ENCODE measurements at regions not wholly inside any gene's neighbourhood (a gene's known extent, or its start where the extent isn't known, plus 50 kb on each side); places are given as distances from the start of the nearest gene placed in this dataset.

GRCh38 chr9:32716425-32716824, 66.9 kb upstream of the TMEM215 start:
- Mint-ChIP-seq H3K9me3 (peaks cover 2% of the 10 kb centered on the region), H3K27ac (no peak overlapping the region), H3K36me3 (ENCODE audit: low read depth) (no peaks in the 10 kb centered on the region), H3K4me3 (no peak overlapping the region), H3K4me1 (no peaks in the 10 kb centered on the region), H3K27me3 (no peaks in the 10 kb centered on the region)
- no peak for DNase-seq
- TF ChIP-seq CTCF (IDR thresholded peaks at IDR 0.05), result no peak
- CTCF ChIA-PET, result no interaction called here
- intact Hi-C loops (cut with micrococcal nuclease), result no loop called here
- no peak for ATAC-seq (ENCODE audit: low read depth)
- POLR2A ChIA-PET, result no interaction called here

- Mint-ChIP-seq H3K27me3 (no peaks in the 10 kb centered on the region), H3K36me3 (ENCODE audit: low read depth) (no peaks in the 10 kb centered on the region)
- no peak for TF ChIP-seq CTCF (IDR thresholded peaks at IDR 0.05)
Measured at GRCh38 chr9:32716955-32717543, 66.3 kb upstream of the TMEM215 start.

GRCh38 chr9:32722704-32723103, 60.6 kb upstream of the TMEM215 start:
- H3K4me3 Mint-ChIP-seq, result no peak overlapping the region
- POLR2A ChIA-PET, result no interaction called here
- H3K9me3 Mint-ChIP-seq, result no peaks in the 10 kb centered on the region
- no peak for ATAC-seq (ENCODE audit: low read depth)
- no peaks in the 10 kb centered on the region for H3K27me3 Mint-ChIP-seq
- H3K4me1 Mint-ChIP-seq, result no peaks in the 10 kb centered on the region
- intact Hi-C loops (cut with micrococcal nuclease), result no loop called here
- H3K36me3 Mint-ChIP-seq (ENCODE audit: low read depth), result no peaks in the 10 kb centered on the region
- CTCF ChIA-PET, result no interaction called here
- TF ChIP-seq CTCF (IDR thresholded peaks at IDR 0.05), result no peak
- H3K27ac Mint-ChIP-seq, result no peak overlapping the region
- DNase-seq, result no peak

More at GRCh38 chr9:32716955-32717543, 66.3 kb upstream of the TMEM215 start:
- POLR2A ChIA-PET, result no interaction called here
- Mint-ChIP-seq H3K27ac (no peak overlapping the region), H3K9me3 (peaks cover 2% of the 10 kb centered on the region), H3K4me1 (no peaks in the 10 kb centered on the region), H3K4me3 (no peak overlapping the region)
- ATAC-seq (ENCODE audit: low read depth) (no peak), DNase-seq (no peak)
- CTCF ChIA-PET, result no interaction called here
- intact Hi-C loops (cut with micrococcal nuclease), result no loop called here

GRCh38 chr9:32723789-32724325, 59.5 kb upstream of the TMEM215 start:
- Mint-ChIP-seq H3K9me3 (peaks cover 4% of the 10 kb centered on the region), H3K4me3 (no peak overlapping the region), H3K27me3 (peaks cover 3% of the 10 kb centered on the region), H3K4me1 (no peaks in the 10 kb centered on the region), H3K27ac (no peak overlapping the region), H3K36me3 (ENCODE audit: low read depth) (no peaks in the 10 kb centered on the region)
- ATAC-seq (ENCODE audit: low read depth) (no peak), DNase-seq (no peak)
- no peak for TF ChIP-seq CTCF (IDR thresholded peaks at IDR 0.05)
- ChIA-PET CTCF (no interaction called here), POLR2A (no interaction called here)
- intact Hi-C loops (cut with micrococcal nuclease), result no loop called here

GRCh38 chr9:32725066-32725860, 58.1 kb upstream of the TMEM215 start:
- H3K36me3 Mint-ChIP-seq (ENCODE audit: low read depth), result no peaks in the 10 kb centered on the region
- no peaks in the 10 kb centered on the region for H3K4me1 Mint-ChIP-seq
- POLR2A ChIA-PET, result no interaction called here

More at GRCh38 chr9:32725066-32725860, 58.1 kb upstream of the TMEM215 start:
- intact Hi-C loops (cut with micrococcal nuclease), result no loop called here
- no peak for TF ChIP-seq CTCF (IDR thresholded peaks at IDR 0.05)
- CTCF ChIA-PET, result no interaction called here
- DNase-seq (no peak), ATAC-seq (ENCODE audit: low read depth) (no peak)
- Mint-ChIP-seq H3K27ac (no peak overlapping the region), H3K9me3 (peaks cover 6% of the 10 kb centered on the region), H3K4me3 (no peak overlapping the region), H3K27me3 (peaks cover 3% of the 10 kb centered on the region)

All from activated B cell treated with CpG ODN at 0.5 μM for 24 hours (primary cell).